HepG2 (cell line): ENCODE measurements at regions not wholly inside any gene's neighbourhood (a gene's known extent, or its start where the extent isn't known, plus 50 kb on each side); places are given as distances from the start of the nearest gene placed in this dataset.

Experiments used
- ATAC-seq: fragments of 200-7000 bp; cut with Tn5 transposase; 3 replicates; pipeline ENCODE4 v1.9.1; 2020; ENCODE audit warnings: mild to moderate bottlenecking, moderate library complexity
- BruUV-seq: library from RNA; stranded (reverse); fragments of 400-500 nt; replicated peaks from 2 replicates; lab custom pipeline; 2021; lab: Mats Ljungman, UMichigan
- CTCF ChIA-PET: fragments of 300-600 bp; formaldehyde crosslinking; extraction: SDS; loops from one replicate; lab custom pipeline; 2021; ENCODE audit warnings: low total read pairs, inconsistent platforms, low intra/inter-chr PET ratio; lab: Yijun Ruan, JAX
- POLR2A ChIA-PET: fragments of 350-600 bp; sonication (Branson Sonifier 250); formaldehyde crosslinking; loops from one replicate; lab custom pipeline; 2020; ENCODE audit warnings: antibody characterized with exemption, inconsistent platforms; lab: Yijun Ruan, JAX
- DNase-seq: peaks from one replicate; pipeline ENCODE4 v3.0.0-alpha.2; 2015; ENCODE audit warnings: low spot score
- FAIRE-seq: peaks from 3 replicates; lab custom pipeline; 2011; peaks lifted over from hg19 to GRCh38; lab: Jason Lieb, UNC
- H2AFZ ChIP-seq: one replicate; pipeline ENCODE4 v1.6.1; 2011; ENCODE audit warnings: low read length, inconsistent platforms
- H3K27ac ChIP-seq: fragments of 300-600 bp; 3 replicates; pipeline ENCODE4 v1.8.0; 2011; ENCODE audit warnings: mixed run types, mild to moderate bottlenecking, mixed read lengths, low read length, inconsistent platforms; ENCODE audit not compliant: insufficient read depth; ENCODE audit errors: extremely low read length
- H3K27me3 ChIP-seq, 2 experiments: fragments of 200-600 bp in 1 of 2; 2 replicates in 1 of 2; 3 replicates in 1 of 2; pipeline versions ENCODE4 v1.6.0 to v1.8.0; 2011; ENCODE audit warnings: low read length in 2 of 2, mild to moderate bottlenecking in 2 of 2, moderate library complexity in 2 of 2, inconsistent platforms in 1 of 2; ENCODE audit not compliant: insufficient read depth in 2 of 2, control insufficient read depth in 1 of 2
- H3K36me3 ChIP-seq, 2 experiments: fragments of 200-600 bp in 1 of 2; replicated peaks in 1 of 2; 2 replicates in 1 of 2; 3 replicates in 1 of 2; pipeline versions ENCODE4 v1.5.1 to v1.8.0; 2011; ENCODE audit warnings: low read length in 2 of 2, inconsistent platforms in 1 of 2; ENCODE audit not compliant: insufficient read depth in 2 of 2, control insufficient read depth in 1 of 2
- H3K4me1 ChIP-seq: 2 replicates; pipeline ENCODE4 v1.5.1; 2012; ENCODE audit warnings: low read length, inconsistent platforms; ENCODE audit not compliant: insufficient read depth
- H3K4me2 ChIP-seq: 2 replicates; pipeline ENCODE4 v1.6.0; 2011; ENCODE audit warnings: low read depth, low read length, inconsistent platforms
- H3K4me3 ChIP-seq, 3 experiments: fragments of 200-600 bp in 1 of 3; sonication (generic), shearing (Covaris generic) in 1 of 3; replicated peaks in 1 of 3; 2 replicates each; pipeline ENCODE4 v1.5.1; 2011 to 2016; ENCODE audit warnings: low read length in 3 of 3, inconsistent platforms in 2 of 3, low read depth in 2 of 3, mild to moderate bottlenecking in 2 of 3, control low read depth in 1 of 3, mixed read lengths in 1 of 3; ENCODE audit not compliant: insufficient read depth in 1 of 3
- H3K79me2 ChIP-seq: one replicate; pipeline ENCODE4 v1.6.1; 2011; ENCODE audit warnings: low read length, inconsistent platforms; ENCODE audit not compliant: insufficient read depth
- H3K9ac ChIP-seq: 2 replicates; pipeline ENCODE4 v1.6.0; 2011; ENCODE audit warnings: mild to moderate bottlenecking, low read depth, low read length, inconsistent platforms; ENCODE audit not compliant: insufficient read depth
- H3K9me3 ChIP-seq: 2 replicates; pipeline ENCODE4 v1.5.1; 2012; ENCODE audit warnings: mild to moderate bottlenecking, low read length
- H4K20me1 ChIP-seq: 2 replicates; pipeline ENCODE4 v1.6.0; 2011; ENCODE audit warnings: inconsistent platforms, mild to moderate bottlenecking, low read length, moderate library complexity; ENCODE audit not compliant: insufficient read depth
- ATF7-NPFF ChIP-seq: sonication (generic); formaldehyde crosslinking; IDR thresholded peaks from 2 replicates; pipeline ENCODE4 v1.8.1; 2023; ENCODE audit warnings: mild to moderate bottlenecking, low read depth, missing genetic modification reagents, moderate library complexity
- BRCA1 ChIP-seq: sonication (generic); formaldehyde crosslinking; IDR thresholded peaks from 2 replicates; pipeline ENCODE4 v1.4.0; 2020; ENCODE audit warnings: missing genetic modification reagents
- NFE2 ChIP-seq: sonication (generic); formaldehyde crosslinking; IDR thresholded peaks from 2 replicates; pipeline ENCODE4 v1.4.0; 2020; ENCODE audit warnings: missing genetic modification reagents
- NR3C1 ChIP-seq: sonication (generic); formaldehyde crosslinking; IDR thresholded peaks from 2 replicates; pipeline ENCODE4 v1.4.0; 2020; ENCODE audit warnings: missing genetic modification reagents
- TP53 ChIP-seq: sonication (generic); formaldehyde crosslinking; conservative IDR thresholded peaks from 2 replicates; pipeline ENCODE4 v1.4.0; 2020; ENCODE audit warnings: missing genetic modification reagents
- ZFP1 ChIP-seq: IDR thresholded peaks from 2 replicates; pipeline ENCODE4 v1.6.1; 2016
- ZNF275 ChIP-seq: sonication (generic); formaldehyde crosslinking; IDR thresholded peaks from 2 replicates; pipeline ENCODE4 v1.8.0; 2022; ENCODE audit warnings: missing genetic modification reagents, mild to moderate bottlenecking, inconsistent platforms, borderline replicate concordance
- WGBS: methylation state at CpG from one replicate; pipeline ENCODE4 v1.1.6; 2017; ENCODE audit warnings: low lambda C conversion rate; 5-methylcytosine and 5-hydroxymethylcytosine counted together
- in situ Hi-C: cut with HindIII; loops from 2 replicates; pipeline ENCODE4 v1.10.0; 2017; ENCODE audit warnings: low pct_unique_long_range_greater_than_20kb; ENCODE audit not compliant: extremely low pct_ligation_motif_present
- intact Hi-C: fragments of 100-400 bp; cut with micrococcal nuclease; formaldehyde crosslinking; loops from one replicate; pipeline ENCODE4 v1.10.0; 2022; ENCODE audit not compliant: unreplicated experiment
- TF ChIP-seq, protein P1 (sequence below): sonication (generic); formaldehyde crosslinking; IDR thresholded peaks from 2 replicates; pipeline ENCODE4 v1.8.1; 2023; ENCODE audit warnings: mild to moderate bottlenecking, moderate library complexity, missing genetic modification reagents
- TF ChIP-seq, protein P2 (sequence below), 2 experiments: sonication (generic) in 1 of 2; formaldehyde crosslinking in 1 of 2; IDR thresholded peaks; 2 replicates each; pipeline versions ENCODE4 v1.4.0 to v1.6.1; 2016 to 2020; ENCODE audit warnings: borderline replicate concordance in 1 of 2, low read depth in 1 of 2, mild to moderate bottlenecking in 1 of 2, missing genetic modification reagents in 1 of 2
- TF ChIP-seq, protein P3 (sequence below): sonication (generic); formaldehyde crosslinking; IDR thresholded peaks from 2 replicates; pipeline ENCODE4 v1.5.0; 2020; ENCODE audit warnings: mild to moderate bottlenecking, missing genetic modification reagents, borderline replicate concordance
- TF ChIP-seq, protein P4 (sequence below): sonication (generic); formaldehyde crosslinking; IDR thresholded peaks from 2 replicates; pipeline ENCODE4 v1.4.0; 2020; ENCODE audit warnings: missing genetic modification reagents

GRCh38 chr13:111906816-111907215 is 160.1 kb upstream of the SOX1 start (continued):
- TF ChIP-seq, protein P1, sequence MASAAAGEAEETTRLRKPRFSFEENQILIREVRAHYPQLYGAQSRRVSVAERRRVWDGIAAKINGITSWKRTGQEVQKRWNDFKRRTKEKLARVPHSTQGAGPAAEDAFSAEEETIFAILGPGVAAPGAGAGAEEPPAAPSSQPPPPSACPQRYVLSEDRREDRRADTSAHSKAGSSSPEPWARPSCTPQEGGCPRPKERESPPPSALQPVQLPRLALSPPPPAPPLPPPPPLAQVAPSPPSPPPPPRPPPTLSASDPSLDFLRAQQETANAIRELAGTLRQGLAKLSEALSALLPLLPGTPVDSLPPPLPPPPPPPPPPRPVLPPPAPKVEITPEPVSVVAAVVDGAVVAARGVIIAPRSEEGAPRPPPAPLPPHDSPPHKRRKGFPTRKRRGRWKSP (CRISPR knock-in tag): no peak

DNA sequence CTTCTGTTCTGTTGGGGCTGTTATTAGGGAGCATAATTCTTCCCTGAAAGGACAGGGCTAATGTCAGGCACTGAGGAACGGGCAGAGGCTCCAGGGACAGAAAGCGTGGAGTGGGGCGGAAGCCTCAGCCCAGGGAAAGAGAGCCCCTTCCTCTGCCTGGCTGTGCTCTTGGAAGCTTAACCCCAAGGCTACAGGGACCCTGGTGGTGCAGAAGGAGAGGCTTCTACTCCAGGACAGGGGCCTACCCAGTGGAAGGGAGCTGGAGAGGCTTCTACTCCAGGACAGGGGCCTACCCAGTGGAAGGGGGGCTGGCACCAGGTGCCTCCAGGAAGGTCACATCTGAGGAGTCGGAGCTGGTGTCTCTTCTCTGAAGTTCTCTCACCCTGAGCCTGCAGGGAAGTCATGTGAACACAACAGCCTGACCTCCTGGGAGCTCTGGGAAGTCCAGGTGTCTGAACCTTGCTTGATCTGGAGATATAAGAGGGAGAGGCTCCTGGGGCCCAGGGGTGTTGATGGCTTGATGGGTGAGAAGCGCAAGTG is 159.5 kb upstream of the SOX1 start:
- in situ Hi-C loops (no loop called here), intact Hi-C loops (no loop called here)
- 0% methylated on average over 4 of the region's 5 CpGs for WGBS
- H3K36me3 ChIP-seq: no peaks in the 10 kb centered on the region
- no peak for FAIRE-seq
- no peak overlapping the region for H3K27ac ChIP-seq
- TF ChIP-seq NFE2 (CRISPR knock-in tag): no peak
- no peak for TF ChIP-seq ATF7-NPFF (CRISPR knock-in tag)
- TF ChIP-seq, protein P2, sequence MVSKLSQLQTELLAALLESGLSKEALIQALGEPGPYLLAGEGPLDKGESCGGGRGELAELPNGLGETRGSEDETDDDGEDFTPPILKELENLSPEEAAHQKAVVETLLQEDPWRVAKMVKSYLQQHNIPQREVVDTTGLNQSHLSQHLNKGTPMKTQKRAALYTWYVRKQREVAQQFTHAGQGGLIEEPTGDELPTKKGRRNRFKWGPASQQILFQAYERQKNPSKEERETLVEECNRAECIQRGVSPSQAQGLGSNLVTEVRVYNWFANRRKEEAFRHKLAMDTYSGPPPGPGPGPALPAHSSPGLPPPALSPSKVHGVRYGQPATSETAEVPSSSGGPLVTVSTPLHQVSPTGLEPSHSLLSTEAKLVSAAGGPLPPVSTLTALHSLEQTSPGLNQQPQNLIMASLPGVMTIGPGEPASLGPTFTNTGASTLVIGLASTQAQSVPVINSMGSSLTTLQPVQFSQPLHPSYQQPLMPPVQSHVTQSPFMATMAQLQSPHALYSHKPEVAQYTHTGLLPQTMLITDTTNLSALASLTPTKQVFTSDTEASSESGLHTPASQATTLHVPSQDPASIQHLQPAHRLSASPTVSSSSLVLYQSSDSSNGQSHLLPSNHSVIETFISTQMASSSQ (IDR thresholded peaks at IDR 0.05; ENCODE audit: low read depth): no peak
- TF ChIP-seq, protein P2 (CRISPR knock-in tag; IDR thresholded peaks at IDR 0.05; ENCODE audit: borderline replicate concordance): no peak
- no peak for TF ChIP-seq TP53 (CRISPR knock-in tag)
- TF ChIP-seq BRCA1 (CRISPR knock-in tag): no peak
- TF ChIP-seq, protein P3, sequence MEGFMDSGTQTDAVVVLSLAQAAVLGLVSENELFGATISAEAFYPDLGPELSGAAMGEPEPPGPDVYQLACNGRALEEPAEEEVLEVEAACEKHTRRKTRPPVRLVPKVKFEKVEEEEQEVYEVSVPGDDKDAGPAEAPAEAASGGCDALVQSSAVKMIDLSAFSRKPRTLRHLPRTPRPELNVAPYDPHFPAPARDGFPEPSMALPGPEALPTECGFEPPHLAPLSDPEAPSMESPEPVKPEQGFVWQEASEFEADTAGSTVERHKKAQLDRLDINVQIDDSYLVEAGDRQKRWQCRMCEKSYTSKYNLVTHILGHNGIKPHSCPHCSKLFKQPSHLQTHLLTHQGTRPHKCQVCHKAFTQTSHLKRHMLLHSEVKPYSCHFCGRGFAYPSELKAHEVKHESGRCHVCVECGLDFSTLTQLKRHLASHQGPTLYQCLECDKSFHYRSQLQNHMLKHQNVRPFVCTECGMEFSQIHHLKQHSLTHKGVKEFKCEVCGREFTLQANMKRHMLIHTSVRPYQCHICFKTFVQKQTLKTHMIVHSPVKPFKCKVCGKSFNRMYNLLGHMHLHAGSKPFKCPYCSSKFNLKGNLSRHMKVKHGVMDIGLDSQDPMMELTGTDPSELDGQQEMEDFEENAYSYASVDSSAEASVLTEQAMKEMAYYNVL (CRISPR knock-in tag): no peak
- TF ChIP-seq ZFP1 (CRISPR knock-in tag): no peak
- no peak for TF ChIP-seq ZNF275
- TF ChIP-seq NR3C1 (CRISPR knock-in tag): no peak
- TF ChIP-seq, protein P4, sequence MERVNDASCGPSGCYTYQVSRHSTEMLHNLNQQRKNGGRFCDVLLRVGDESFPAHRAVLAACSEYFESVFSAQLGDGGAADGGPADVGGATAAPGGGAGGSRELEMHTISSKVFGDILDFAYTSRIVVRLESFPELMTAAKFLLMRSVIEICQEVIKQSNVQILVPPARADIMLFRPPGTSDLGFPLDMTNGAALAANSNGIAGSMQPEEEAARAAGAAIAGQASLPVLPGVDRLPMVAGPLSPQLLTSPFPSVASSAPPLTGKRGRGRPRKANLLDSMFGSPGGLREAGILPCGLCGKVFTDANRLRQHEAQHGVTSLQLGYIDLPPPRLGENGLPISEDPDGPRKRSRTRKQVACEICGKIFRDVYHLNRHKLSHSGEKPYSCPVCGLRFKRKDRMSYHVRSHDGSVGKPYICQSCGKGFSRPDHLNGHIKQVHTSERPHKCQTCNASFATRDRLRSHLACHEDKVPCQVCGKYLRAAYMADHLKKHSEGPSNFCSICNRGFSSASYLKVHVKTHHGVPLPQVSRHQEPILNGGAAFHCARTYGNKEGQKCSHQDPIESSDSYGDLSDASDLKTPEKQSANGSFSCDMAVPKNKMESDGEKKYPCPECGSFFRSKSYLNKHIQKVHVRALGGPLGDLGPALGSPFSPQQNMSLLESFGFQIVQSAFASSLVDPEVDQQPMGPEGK (CRISPR knock-in tag): no peak
- H2AFZ ChIP-seq: no peak overlapping the region
- no TSS peak for BruUV-seq
- ChIA-PET POLR2A (no interaction called here), CTCF (no interaction called here)
- no peaks in the 10 kb centered on the region for H3K9me3 ChIP-seq
- ATAC-seq: no peak
- no peak for DNase-seq
- no peaks in the 10 kb centered on the region for H3K4me1 ChIP-seq
- no peak overlapping the region for H3K4me2 ChIP-seq
- H4K20me1 ChIP-seq: no peaks in the 10 kb centered on the region
- no peaks in the 10 kb centered on the region for H3K79me2 ChIP-seq
- H3K4me3 ChIP-seq: no peak overlapping the region
- peaks cover 3 to 47% of the 10 kb centered on the region in 2 experiments; a peak in 3 of 5 replicates for H3K27me3 ChIP-seq
- H3K9ac ChIP-seq: no peak overlapping the region
